B cell (primary cell): ENCODE measurements at regions not wholly inside any gene's neighbourhood (a gene's known extent, or its start where the extent isn't known, plus 50 kb on each side); places are given as distances from the start of the nearest gene placed in this dataset.

Source experiments
- EZH2 ChIP-seq: IDR thresholded peaks from 2 replicates; pipeline ENCODE4 v1.6.1; 2012; ENCODE audit warnings: borderline replicate concordance, low read depth, mild to moderate bottlenecking, moderate library complexity, low read length; ENCODE audit not compliant: insufficient read depth, poor library complexity, severe bottlenecking
- TF ChIP-seq, protein P1 (sequence below): fragments of 200-600 bp; IDR thresholded peaks from one replicate; pipeline ENCODE4 v1.8.0; 2022; ENCODE audit warnings: antibody characterized with exemption, mild to moderate bottlenecking

DNA sequence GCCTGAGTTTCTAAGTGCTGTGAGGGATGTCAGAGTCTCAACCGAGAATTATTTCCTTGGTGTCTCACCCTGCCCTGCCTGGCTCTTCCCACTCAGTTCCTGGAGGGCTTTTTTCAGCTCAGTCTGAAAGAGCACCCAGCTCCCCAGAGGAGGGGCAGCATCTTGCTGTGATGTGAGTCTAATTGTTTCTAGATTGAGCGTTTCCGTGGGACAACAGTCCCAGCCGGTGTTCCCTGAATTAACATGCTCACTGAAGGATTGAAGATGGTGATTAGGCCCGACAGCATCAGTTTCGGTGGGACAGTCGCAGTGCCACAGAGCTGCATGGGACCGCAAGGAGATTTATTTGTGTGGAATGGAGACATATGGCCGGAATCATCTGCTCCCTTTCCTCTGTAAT, 587.6 kb downstream of the DHX35 start:
- TF ChIP-seq, protein P1, sequence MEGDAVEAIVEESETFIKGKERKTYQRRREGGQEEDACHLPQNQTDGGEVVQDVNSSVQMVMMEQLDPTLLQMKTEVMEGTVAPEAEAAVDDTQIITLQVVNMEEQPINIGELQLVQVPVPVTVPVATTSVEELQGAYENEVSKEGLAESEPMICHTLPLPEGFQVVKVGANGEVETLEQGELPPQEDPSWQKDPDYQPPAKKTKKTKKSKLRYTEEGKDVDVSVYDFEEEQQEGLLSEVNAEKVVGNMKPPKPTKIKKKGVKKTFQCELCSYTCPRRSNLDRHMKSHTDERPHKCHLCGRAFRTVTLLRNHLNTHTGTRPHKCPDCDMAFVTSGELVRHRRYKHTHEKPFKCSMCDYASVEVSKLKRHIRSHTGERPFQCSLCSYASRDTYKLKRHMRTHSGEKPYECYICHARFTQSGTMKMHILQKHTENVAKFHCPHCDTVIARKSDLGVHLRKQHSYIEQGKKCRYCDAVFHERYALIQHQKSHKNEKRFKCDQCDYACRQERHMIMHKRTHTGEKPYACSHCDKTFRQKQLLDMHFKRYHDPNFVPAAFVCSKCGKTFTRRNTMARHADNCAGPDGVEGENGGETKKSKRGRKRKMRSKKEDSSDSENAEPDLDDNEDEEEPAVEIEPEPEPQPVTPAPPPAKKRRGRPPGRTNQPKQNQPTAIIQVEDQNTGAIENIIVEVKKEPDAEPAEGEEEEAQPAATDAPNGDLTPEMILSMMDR: no peak
- TF ChIP-seq EZH2: no peak
